BLaER1 treated with 17β-estradiol and CSF1 and Interleukin-3, amounts not matched to agents 10 nM and 100 nM (cell line): ENCODE measurements at regions not wholly inside any gene's neighbourhood (a gene's known extent, or its start where the extent isn't known, plus 50 kb on each side); places are given as distances from the start of the nearest gene placed in this dataset.
A peak's percentile ranks its signal among the peaks of the same experiment; 100 is the strongest.

Experiments used
- H3K27ac ChIP-seq, 11 experiments: shearing (Covaris generic); formaldehyde crosslinking; 2 replicates each; pipeline ENCODE4 v1.8.1; 2022
- H3K27me3 ChIP-seq, 11 experiments: shearing (Covaris generic); formaldehyde crosslinking; 2 replicates each; pipeline ENCODE4 v1.8.1; 2022
- H3K36me3 ChIP-seq, 11 experiments: shearing (Covaris generic); formaldehyde crosslinking; 2 replicates each; pipeline ENCODE4 v1.8.1; 2022
- H3K4me1 ChIP-seq, 10 experiments: shearing (Covaris generic); formaldehyde crosslinking; 2 replicates each; pipeline ENCODE4 v1.8.1; 2022
- H3K4me2 ChIP-seq, 11 experiments: shearing (Covaris generic); formaldehyde crosslinking; 2 replicates each; pipeline ENCODE4 v1.8.1; 2022
- H3K4me3 ChIP-seq, 10 experiments: shearing (Covaris generic); formaldehyde crosslinking; 2 replicates each; pipeline ENCODE4 v1.8.1; 2022
- H3K9ac ChIP-seq, 11 experiments: shearing (Covaris generic); formaldehyde crosslinking; 2 replicates each; pipeline ENCODE4 v1.8.1; 2022
- H3K9me3 ChIP-seq, 11 experiments: shearing (Covaris generic); formaldehyde crosslinking; replicated peaks in 1 of 11; 2 replicates each; pipeline ENCODE4 v1.8.1; 2022
- H4K20me1 ChIP-seq, 11 experiments: shearing (Covaris generic); formaldehyde crosslinking; 2 replicates each; pipeline ENCODE4 v1.8.1; 2022
- Cebpa-rat ChIP-seq, 11 experiments: shearing (Covaris generic); IDR thresholded peaks; 2 replicates each; pipeline ENCODE4 v1.8.1; 2022

GRCh38 chr4:137997496-137997895, 244.7 kb downstream of the SLC7A11 start:
- H3K9me3 ChIP-seq, result no peaks in the 10 kb centered on the region
- H3K27ac ChIP-seq, result no peak overlapping the region
- H3K36me3 ChIP-seq, result no peaks in the 10 kb centered on the region
- H3K4me1 ChIP-seq, result no peaks in the 10 kb centered on the region
- H3K9ac ChIP-seq, result no peak overlapping the region
- no peak overlapping the region for H3K4me2 ChIP-seq
- no peak overlapping the region for H3K4me3 ChIP-seq
- no peak for TF ChIP-seq Cebpa-rat (IDR thresholded peaks at IDR 0.05)
- H3K27me3 ChIP-seq, result no peaks in the 10 kb centered on the region
- H4K20me1 ChIP-seq, result no peaks in the 10 kb centered on the region

- no peaks in the 10 kb centered on the region for H3K36me3 ChIP-seq
- no peak overlapping the region for H3K4me3 ChIP-seq
- H3K27ac ChIP-seq, result no peak overlapping the region
- no peak for TF ChIP-seq Cebpa-rat (IDR thresholded peaks at IDR 0.05)
- H3K9me3 ChIP-seq, result no peaks in the 10 kb centered on the region
- H3K27me3 ChIP-seq, result no peaks in the 10 kb centered on the region
- H4K20me1 ChIP-seq, result no peaks in the 10 kb centered on the region
- H3K9ac ChIP-seq, result no peak overlapping the region
- H3K4me1 ChIP-seq, result no peaks in the 10 kb centered on the region
- no peak overlapping the region for H3K4me2 ChIP-seq
These were observed 247.3 kb downstream of the SLC7A11 start for GRCh38 chr4:137994853-137995252.

- H3K4me3 ChIP-seq, result no peak overlapping the region
- no peaks in the 10 kb centered on the region for H3K27me3 ChIP-seq
- H3K27ac ChIP-seq, result no peak overlapping the region
- no peaks in the 10 kb centered on the region for H3K4me1 ChIP-seq
- no peak overlapping the region for H3K9ac ChIP-seq
- H3K4me2 ChIP-seq, result no peak overlapping the region
- H3K36me3 ChIP-seq, result no peaks in the 10 kb centered on the region
- TF ChIP-seq Cebpa-rat (IDR thresholded peaks at IDR 0.05), result no peak
- no peaks in the 10 kb centered on the region for H3K9me3 ChIP-seq
- no peaks in the 10 kb centered on the region for H4K20me1 ChIP-seq
These were observed 248.9 kb downstream of the SLC7A11 start for GRCh38 chr4:137993232-137993631.

- no peak overlapping the region for H3K4me2 ChIP-seq
- no peaks in the 10 kb centered on the region for H3K36me3 ChIP-seq
- H3K4me3 ChIP-seq, result no peak overlapping the region
- peaks cover 0 to 9% (median 0%) of the 10 kb centered on the region in 10 experiments; a peak in 2 of 20 replicates for H3K4me1 ChIP-seq
- no peaks in the 10 kb centered on the region for H3K9me3 ChIP-seq
- H4K20me1 ChIP-seq, result no peaks in the 10 kb centered on the region
- H3K27ac ChIP-seq, result no peak overlapping the region
- no peak overlapping the region for H3K9ac ChIP-seq
- no peaks in the 10 kb centered on the region for H3K27me3 ChIP-seq
- TF ChIP-seq Cebpa-rat (IDR thresholded peaks at IDR 0.05), result no peak
These were observed 260.9 kb downstream of the SLC7A11 start for GRCh38 chr4:137981277-137981676.

- H3K4me3 ChIP-seq, result no peak overlapping the region
- H3K4me1 ChIP-seq, result peaks cover 0 to 9% (median 0%) of the 10 kb centered on the region in 10 experiments; a peak in 2 of 20 replicates
- H3K27me3 ChIP-seq, result no peaks in the 10 kb centered on the region
- no peak overlapping the region for H3K9ac ChIP-seq
- H3K27ac ChIP-seq, result no peak overlapping the region
- H3K36me3 ChIP-seq, result no peaks in the 10 kb centered on the region
- H3K9me3 ChIP-seq, result no peaks in the 10 kb centered on the region
- H4K20me1 ChIP-seq, result no peaks in the 10 kb centered on the region
- TF ChIP-seq Cebpa-rat (IDR thresholded peaks at IDR 0.05), result no peak
- H3K4me2 ChIP-seq, result no peak overlapping the region
These were observed 261.5 kb downstream of the SLC7A11 start for GRCh38 chr4:137980641-137981040.

GRCh38 chr4:137979938-137980337, 262.2 kb downstream of the SLC7A11 start:
- H3K9me3 ChIP-seq, result no peaks in the 10 kb centered on the region
- no peak overlapping the region for H3K4me3 ChIP-seq
- peaks cover 0 to 9% (median 0%) of the 10 kb centered on the region in 10 experiments; a peak in 4 of 20 replicates for H3K4me1 ChIP-seq
- H3K9ac ChIP-seq, result no peak overlapping the region
- no peak overlapping the region for H3K27ac ChIP-seq
- no peak overlapping the region for H3K4me2 ChIP-seq
- H4K20me1 ChIP-seq, result no peaks in the 10 kb centered on the region
- H3K36me3 ChIP-seq, result no peaks in the 10 kb centered on the region
- no peaks in the 10 kb centered on the region for H3K27me3 ChIP-seq
- TF ChIP-seq Cebpa-rat (IDR thresholded peaks at IDR 0.05), result no peak

GRCh38 chr4:137968956-137969678, 273.0 kb downstream of the SLC7A11 start:
- no peak overlapping the region for H3K4me3 ChIP-seq
- H3K27ac ChIP-seq, result no peak overlapping the region
- no peaks in the 10 kb centered on the region for H3K36me3 ChIP-seq
- H3K9me3 ChIP-seq, result peaks cover 0 to 13% (median 0%) of the 10 kb centered on the region in 11 experiments; a peak in 5 of 22 replicates
- H3K9ac ChIP-seq, result no peak overlapping the region
- TF ChIP-seq Cebpa-rat (IDR thresholded peaks at IDR 0.05), result no peak
- H3K4me2 ChIP-seq, result no peak overlapping the region
- no peaks in the 10 kb centered on the region for H3K27me3 ChIP-seq
- H3K4me1 ChIP-seq, result peaks cover 0 to 7% (median 0%) of the 10 kb centered on the region in 10 experiments; a peak in 1 of 20 replicates
- H4K20me1 ChIP-seq, result no peaks in the 10 kb centered on the region

- peaks cover 0 to 7% (median 0%) of the 10 kb centered on the region in 10 experiments; a peak in 1 of 20 replicates for H3K4me1 ChIP-seq
- no peak for TF ChIP-seq Cebpa-rat (IDR thresholded peaks at IDR 0.05)
- H3K4me3 ChIP-seq, result no peak overlapping the region
These were observed 274.5 kb downstream of the SLC7A11 start for GRCh38 chr4:137967480-137968190.

GRCh38 chr4:137966504-137966903, 275.6 kb downstream of the SLC7A11 start:
- Histone ChIP-seq H3K36me3 (no peaks in the 10 kb centered on the region), H3K27me3 (no peaks in the 10 kb centered on the region), H3K4me2 (no peak overlapping the region), H3K4me3 (no peak overlapping the region), H3K9me3 (peaks cover 0 to 13% (median 0%) of the 10 kb centered on the region in 11 experiments; a peak in 5 of 22 replicates), H3K27ac (no peak overlapping the region), H3K9ac (no peak overlapping the region), H4K20me1 (no peaks in the 10 kb centered on the region), H3K4me1 (peaks cover 0 to 7% (median 0%) of the 10 kb centered on the region in 10 experiments; a peak in 1 of 20 replicates)
- TF ChIP-seq Cebpa-rat (IDR thresholded peaks at IDR 0.05), result no peak

More at GRCh38 chr4:137967480-137968190, 274.5 kb downstream of the SLC7A11 start:
- H3K36me3 ChIP-seq, result no peaks in the 10 kb centered on the region
- H3K27me3 ChIP-seq, result no peaks in the 10 kb centered on the region
- no peaks in the 10 kb centered on the region for H4K20me1 ChIP-seq
- no peak overlapping the region for H3K27ac ChIP-seq
- H3K9ac ChIP-seq, result no peak overlapping the region
- H3K4me2 ChIP-seq, result peak overlapping the region in 1 of 11 experiments; percentile 11; a peak in 1 of 22 replicates
- H3K9me3 ChIP-seq, result peaks cover 0 to 13% (median 0%) of the 10 kb centered on the region in 11 experiments; a peak in 5 of 22 replicates
